Left kidney (tissue), 1 donor: ENCODE measurements at regions not wholly inside any gene's neighbourhood (a gene's known extent, or its start where the extent isn't known, plus 50 kb on each side); places are given as distances from the start of the nearest gene placed in this dataset.

ENCODE experiments used
- DNase-seq: peaks from one replicate; pipeline ENCODE4 v3.0.0-alpha.2; 2013

DNA sequence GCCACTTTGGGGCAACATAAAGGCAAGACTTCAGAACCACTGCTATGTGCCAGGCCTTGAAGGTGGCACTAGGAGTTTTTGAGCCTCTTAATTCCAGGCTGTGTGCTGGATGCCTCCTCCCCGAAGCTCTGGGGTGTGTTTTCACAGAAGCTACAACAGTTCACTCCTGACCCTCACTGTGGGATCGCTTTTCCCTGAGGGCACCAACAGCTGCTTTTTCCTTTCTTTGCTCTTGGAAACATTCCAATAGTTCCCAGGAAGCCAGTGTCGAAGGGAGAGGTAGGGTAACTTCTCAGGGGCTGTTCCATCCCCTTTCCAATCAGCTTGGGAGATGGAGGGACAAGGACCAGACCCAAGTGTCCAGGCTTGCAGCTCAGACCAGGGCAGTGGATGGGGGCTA is 153.4 kb downstream of the C1orf94 start:
- no peak for DNase-seq

DNA sequence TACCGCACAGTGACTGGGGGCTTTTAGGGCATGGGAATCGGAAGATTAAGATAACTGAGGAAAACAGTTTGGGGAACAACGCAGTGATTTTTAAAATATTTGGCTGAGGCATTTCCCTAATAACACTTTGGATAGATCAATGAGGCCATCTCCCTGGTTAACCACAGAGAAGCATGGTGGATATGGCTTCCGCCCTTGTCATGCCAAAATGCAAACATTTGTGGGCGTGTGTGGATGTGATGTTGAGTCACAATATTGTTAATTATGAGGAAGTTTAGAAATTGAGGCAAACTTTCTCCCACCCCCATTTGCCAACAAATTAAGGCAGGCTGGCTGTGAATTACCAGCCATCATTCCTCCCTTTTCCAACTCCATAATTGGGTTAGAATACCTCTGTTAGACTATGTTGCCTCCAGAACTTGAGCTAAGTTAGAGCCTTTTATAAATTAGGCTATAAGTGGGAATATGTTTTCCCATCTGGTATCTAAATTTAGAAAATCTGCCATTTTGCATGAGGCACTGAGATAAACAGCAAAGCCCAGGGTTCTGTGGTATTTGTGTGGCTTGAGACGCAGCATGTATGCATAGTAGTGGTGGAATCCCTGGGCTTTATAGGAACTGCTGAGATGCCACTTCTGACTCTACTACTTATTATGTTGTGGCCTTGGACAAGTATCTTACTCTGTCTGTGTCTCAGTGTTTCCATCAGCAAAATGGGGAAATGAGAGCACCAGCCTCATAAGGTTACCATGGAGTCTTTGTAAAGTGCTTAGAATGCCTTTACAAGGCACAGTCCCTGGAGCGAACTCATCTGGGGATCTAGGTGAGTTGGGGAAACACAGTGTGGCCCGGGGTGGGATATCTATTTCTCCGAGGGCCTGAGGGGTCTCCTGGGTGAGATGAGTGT is 154.6 kb downstream of the C1orf94 start:
- no peak for DNase-seq

DNA sequence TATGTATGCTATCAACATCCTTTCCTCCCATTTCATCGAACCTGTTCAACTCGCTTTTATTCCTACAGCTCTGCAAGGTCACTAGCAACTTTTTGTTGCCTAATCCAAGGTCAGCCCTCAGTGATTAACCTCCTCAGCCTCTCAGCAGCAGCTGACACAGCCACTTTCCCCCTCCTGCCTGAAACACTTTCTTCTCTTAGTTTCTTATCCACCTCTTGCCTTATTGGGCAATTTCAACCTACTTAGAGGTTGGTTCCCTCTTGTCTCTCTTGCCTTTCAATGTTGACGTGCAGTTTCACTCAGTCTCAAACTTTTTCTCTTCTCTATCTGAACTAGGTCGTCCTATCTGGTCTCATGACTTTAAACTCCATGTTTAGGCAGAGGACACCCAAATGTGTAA is 156.3 kb downstream of the C1orf94 start:
- no peak for DNase-seq

DNA sequence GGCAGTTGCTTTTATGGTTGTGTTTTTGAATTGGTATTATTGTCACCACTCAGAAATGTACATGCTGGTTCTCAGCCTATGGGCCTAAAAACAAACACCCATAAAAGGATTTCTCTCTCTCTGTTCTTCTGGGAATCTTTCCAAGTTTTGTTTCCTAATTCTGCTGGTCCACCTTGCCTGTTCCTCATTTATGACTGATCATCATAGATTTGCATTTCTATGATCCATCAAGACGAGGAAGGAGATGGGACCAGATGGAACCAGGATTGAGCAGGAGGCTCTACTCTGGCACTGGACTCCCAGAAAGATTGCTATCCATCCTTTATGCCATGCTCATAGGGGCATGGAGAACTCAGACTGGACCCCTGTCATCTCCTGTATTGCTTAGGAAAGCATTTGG is 162.2 kb downstream of the C1orf94 start:
- DNase-seq = no peak

DNA sequence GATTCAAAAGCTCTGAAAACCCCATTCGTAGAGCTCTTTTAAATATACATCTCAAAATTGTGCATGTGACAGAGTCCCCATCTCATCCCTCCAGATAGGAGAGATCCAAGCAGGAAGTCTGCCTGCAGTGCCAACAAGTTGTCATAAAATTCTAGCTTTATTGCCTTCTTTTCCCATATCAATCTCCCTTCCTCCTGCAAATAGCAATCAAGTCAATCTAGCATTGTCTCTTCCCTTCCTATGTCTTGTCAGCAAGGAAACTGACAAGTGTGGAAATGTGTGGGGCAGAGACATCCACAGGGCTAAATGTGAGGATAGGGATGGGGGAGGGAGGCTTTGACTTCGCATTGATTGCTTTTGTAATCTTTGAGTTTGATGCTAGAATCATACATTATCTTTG is 165.2 kb downstream of the C1orf94 start:
- DNase-seq = no peak

DNA sequence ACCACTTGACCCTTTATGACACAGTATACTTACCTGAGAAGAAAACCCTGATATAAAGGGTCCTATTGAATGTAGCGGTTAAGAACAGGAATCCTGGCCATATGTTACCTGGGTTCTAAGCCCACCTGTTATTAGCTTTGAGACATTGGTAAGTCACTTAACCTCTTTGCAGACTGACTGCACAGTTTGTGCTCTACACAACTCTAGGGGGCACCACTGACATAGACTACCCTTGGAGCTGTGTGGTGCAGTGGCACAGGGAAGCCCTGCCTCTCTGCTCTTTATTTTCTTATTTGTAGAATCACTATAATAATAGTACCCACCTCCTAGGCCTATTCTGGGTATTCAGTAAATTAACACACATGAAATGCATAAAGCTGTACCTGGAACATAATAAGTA is 165.6 kb downstream of the C1orf94 start:
- no peak for DNase-seq

DNA sequence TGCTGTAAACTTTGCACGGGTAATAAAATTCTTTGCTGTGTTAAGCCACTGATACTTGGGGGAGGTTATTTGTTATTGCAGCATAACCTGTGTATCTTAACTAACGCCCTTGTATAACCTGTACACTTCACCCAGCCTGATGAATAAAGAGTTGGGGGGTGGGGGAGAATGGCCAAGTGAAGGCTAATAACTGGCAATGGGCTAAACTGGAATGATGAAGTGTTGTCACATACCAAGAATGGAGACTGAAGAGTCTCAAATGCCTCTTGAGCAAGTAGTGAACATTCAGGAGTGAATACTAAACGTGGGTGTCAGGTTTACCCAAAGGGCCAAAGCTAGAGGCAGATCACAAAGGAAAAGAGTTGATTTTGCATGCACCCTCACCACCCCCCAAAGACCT is 169.4 kb downstream of the C1orf94 start:
- no peak for DNase-seq

DNA sequence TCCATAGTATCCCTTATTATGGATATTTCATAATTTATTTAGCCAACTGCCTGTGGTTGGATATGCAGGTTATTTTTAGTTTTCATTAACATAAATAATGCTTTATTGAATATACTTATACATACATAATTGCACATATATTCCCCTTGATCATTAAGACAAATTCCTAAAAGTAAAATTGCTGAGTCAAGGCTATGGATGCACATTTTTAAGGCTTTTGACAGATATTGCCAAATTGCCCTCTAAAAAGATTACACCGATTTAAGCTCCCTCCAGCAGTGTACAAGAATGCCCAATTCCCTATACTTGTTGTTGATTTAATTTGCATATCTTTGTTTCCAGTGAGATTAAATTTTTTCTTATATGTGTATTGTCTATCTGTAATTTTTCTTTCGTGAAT is 176.7 kb downstream of the C1orf94 start:
- no peak for DNase-seq

DNA sequence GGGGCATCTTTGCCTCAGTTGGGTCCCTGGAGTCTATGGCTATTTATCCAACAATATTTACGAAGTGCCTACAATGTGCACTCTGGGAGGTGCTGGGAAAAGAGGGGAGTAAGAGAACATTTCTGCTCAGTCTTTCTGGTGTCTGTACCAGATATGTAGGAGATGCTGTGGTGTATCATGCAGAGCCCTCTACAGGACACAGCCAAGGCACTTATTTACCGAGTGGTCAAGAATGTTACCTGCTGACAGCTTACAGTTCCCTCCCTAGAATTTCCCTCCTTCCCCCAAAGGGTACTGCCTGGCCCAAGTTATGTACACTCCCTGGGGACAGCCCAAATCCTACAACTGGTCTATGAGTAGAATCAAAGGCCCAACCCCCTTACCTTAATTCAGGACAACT is 177.7 kb downstream of the C1orf94 start:
- no peak for DNase-seq

DNA sequence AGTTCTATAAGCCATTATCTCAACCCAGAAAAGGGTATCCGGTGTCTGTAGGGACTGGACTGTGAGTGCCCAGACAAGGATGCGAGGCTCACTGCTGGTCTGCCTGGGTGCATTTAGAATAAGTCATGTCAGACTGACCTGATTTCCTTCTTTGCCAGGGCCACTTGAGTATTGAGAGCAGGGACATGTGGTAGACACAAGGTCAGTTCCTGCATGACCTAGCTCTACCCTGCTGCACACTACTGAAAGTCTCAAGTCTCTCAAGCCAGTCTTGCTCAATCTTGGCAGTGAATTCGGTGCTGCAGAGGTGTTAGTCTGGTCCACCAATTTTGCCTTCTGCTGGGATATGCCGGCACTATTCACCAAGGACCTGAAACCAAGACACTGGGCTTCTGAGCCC is 180.1 kb downstream of the C1orf94 start:
- DNase-seq = no peak

DNA sequence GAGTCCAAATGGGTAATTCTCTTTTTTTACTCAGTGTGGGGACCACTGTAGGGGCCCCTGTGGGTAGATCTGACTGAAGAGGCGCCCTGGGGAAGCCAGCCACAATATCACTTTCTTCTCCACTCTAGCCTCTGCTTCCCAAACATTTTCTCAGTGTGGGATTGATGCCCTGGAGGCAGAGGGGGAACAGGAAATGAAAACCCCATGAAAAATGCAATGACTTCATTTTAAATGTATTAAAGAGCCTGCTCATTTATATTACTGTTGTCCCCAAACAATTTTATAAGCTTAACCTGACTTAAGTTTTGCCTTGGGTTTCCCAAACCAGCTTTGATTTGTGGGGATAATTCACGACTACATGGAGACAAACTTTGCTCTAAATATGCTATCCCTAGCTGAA is 181.9 kb downstream of the C1orf94 start:
- no peak for DNase-seq

DNA sequence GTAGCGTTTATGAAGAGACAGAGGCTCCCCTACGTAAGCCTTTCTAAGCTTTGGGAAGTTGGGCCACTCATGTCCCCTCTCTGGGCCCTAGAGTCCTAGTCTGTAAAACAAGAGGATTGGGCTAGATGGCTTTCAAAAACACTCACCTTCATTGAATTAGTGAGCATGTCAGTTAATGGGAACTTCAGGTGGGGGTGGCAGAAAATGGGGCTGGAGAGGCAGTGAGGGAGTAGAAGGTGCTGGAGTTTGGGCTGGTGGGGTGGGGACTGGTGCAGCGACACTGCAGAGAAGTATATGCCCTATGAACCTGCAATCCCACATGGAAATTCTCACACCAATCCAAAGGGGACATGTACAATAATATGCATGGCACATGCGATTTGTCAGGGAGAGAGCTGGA is 182.7 kb downstream of the C1orf94 start:
- no peak for DNase-seq

DNA sequence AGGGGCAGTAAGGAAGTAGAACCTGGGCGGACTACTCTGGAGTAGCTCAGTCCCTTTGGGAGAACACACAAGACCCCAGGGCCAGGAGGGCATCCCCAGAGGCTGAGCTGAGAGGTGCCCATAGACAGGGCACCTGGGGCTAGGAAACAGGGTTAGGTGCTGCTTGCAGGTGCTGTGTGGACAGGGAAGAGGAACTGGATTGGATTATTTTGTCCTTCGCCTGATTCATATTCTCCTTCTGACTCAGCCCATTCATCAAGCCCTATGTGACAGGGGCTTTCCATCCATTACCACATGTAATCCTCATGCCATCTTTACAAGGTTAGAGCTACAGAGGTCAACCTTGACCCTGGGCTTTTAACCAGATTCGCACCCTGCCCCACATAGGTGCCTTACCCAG is 183.9 kb downstream of the C1orf94 start:
- no peak for DNase-seq

DNA sequence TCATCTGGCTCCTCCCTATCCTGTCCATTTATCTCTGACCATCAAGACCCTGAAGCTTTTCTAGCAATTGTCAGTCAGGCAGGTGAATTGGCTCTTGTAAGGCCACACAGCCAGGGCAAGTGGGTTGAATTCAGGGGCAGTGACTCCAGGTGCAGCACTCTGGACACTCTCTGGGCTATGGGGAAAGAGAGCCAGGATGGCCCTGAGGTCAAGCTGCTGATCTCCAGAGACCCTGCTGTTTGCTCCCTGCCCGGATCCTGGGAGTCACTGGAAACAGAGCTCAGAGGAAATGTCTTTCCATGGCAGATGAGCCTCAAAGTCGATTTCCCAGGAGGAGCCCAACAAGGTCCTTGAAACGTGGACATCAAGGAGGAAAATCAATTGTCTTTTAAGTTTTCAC is 184.4 kb downstream of the C1orf94 start:
- no peak for DNase-seq

DNA sequence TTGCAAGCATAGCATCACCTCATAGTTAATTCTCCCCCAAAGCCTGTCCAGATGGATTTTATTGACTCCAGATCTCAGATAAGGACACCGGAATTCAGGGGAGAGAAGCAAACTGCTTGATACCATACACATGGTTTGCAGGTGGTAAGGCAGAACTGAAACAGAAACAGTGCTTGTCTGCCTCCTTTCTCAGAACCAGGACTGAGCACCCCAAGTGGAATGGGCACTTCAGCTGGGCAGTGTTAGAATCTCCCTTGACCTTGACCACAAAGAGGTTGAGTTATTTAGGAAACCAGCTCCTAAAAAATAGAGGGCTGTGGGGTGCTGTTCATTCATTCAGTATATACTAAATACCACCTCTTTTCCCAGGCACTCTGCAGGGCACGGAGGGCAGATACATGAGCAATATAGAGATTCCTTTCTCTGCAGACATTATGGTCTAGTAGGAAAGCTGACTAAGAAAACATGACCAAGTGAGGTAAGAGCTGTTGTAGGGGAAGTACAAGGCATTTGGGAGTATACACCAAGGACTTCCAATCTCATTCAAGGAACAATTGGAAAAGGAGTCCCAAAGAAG is 185.2 kb downstream of the C1orf94 start:
- no peak for DNase-seq

DNA sequence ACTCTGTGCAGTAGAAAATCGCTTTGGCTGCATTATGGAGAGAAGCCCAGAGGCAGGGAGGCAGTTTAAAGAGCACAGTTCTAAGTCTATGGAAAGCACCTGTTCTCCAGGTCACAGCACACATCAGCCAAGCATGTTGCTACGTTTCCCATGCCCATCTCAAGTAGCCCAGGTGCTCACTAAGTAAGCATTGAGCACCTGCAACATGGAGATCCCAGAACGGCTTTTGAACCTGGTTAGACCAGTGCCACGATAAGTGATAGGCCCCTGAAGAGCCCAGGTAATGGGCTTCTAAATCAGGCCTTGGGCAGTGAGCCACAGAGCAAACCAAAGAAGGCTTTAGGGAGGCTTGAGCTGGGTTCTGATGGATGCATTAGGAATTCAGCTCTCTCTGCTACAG is 186.2 kb downstream of the C1orf94 start:
- DNase-seq = no peak

DNA sequence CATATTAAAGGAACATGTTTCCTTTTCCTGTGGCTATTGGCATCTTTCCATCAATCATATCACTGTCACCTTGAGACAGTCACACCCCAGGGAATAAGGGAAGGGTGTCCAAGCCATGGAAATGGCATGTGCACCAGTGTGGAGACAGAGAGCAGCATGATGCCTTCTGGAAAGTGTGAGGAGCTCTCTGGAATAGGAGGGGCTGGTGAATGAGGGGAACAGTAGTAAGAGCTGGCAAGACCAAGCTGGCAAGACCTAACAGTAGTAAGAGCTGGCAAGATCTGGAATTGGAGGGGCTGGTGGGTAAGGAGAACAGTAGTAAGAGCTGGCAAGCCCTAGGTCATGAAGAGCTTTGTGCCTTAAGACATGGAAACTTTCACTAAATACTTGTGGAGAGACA is 186.7 kb downstream of the C1orf94 start:
- no peak for DNase-seq

DNA sequence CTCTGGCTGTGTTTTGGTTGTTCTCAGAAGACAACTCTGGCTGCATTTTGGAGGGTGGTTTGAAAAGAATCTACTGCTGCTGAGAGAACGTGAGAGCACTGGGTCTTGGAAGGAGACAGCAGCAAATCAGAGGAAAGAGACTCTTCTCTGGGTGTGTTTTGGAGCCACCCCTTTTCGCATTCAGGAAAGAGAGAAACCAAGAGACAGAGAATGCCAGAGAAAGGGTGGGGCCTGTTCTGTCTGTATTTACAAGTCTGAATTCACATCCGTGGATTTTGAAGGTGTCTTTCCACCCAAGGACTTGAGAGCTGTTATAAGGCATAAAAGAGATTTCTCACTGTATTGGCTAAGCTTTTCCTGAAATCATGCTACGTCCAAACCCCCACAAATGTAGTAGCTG is 187.2 kb downstream of the C1orf94 start:
- DNase-seq = no peak

DNA sequence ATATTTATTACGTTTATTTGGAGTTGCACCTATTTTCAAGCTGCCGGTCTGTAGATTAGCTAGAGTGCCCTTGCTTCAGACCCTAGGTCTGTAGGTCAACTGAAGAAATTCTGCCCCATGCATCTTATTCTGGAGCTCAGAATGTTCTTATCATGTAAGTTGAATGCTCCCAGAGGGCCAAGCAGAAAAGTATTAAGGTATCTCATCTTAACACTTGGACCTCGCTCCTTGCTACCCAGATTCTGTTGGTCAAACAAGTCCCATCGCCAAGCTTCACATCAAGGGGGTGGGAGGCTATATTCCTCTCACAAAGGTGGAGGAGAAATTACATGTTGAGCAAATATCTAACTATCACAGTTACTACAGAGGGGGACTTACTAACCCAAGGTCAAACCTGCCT is 187.7 kb downstream of the C1orf94 start:
- DNase-seq = no peak

DNA sequence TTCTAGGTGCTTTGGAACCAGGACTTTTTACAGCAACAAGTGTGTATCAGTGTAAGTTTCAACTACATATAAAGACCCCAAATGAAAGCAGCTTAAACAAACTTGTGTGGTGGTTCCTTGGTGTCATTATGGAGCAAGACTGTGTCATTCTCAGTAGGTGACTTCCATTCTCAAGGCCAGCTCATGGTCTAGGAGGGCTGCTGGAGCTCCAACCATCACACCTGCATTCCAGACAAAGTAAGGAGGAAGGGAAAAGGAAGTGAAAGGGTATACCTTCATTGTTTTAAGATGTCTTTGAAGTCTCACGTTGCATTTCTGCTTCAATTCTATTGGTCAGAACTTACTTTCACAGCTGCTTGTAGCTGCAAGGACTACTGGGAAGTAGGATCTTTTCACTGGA is 188.6 kb downstream of the C1orf94 start:
- no peak for DNase-seq

DNA sequence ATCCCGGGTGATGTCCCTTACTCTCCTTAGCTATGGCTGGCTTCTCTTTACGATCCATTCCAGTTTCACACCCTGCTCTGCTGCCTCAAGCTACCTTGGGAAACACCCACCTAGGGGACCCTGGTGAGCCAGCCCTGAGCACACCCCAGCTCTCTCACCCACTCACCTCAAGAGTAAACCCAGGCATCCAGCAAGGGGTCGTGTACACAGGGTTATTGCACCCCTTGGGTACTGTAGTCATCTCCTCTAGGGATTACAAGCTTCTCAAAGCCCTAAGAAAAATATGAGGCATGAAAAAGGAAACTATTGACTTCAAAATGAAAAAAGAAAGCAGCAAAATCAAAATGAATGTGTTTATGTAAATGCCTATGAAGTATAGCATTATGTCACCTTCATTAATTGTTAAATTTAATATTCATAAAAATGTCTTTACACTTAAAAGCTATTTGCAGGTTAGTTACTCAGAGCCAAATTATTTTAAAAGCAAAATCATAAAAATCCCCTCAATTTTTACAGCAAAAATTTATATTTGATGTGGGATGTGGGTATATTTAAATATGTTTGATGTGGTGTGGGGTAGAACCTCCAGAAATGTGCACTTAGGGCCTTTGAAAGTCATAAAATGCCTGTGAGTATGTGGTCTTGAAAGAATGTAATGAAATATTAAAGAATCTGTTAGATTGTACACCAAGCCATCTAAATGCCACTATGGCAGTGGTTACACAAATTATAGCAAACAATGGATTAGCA is 190.3 kb downstream of the C1orf94 start:
- no peak for DNase-seq

DNA sequence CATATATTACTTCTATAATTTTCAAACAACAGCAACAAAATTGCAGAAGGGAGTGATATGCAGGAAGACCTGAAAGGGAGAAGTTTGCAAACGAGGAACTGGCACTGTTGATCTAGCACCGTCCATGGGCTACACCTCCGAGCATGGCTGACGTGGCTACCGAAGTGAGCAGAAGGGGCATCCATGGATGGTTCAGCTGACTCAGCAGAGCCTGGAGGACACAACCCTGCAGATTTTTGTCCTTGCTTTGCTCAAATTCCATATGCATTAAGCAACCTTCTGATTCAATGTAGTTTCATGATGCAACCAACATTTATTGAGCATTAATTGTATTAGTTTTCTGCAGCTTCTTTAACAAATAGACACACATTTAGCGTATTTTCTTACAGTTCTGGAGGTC is 191.2 kb downstream of the C1orf94 start:
- no peak for DNase-seq

DNA sequence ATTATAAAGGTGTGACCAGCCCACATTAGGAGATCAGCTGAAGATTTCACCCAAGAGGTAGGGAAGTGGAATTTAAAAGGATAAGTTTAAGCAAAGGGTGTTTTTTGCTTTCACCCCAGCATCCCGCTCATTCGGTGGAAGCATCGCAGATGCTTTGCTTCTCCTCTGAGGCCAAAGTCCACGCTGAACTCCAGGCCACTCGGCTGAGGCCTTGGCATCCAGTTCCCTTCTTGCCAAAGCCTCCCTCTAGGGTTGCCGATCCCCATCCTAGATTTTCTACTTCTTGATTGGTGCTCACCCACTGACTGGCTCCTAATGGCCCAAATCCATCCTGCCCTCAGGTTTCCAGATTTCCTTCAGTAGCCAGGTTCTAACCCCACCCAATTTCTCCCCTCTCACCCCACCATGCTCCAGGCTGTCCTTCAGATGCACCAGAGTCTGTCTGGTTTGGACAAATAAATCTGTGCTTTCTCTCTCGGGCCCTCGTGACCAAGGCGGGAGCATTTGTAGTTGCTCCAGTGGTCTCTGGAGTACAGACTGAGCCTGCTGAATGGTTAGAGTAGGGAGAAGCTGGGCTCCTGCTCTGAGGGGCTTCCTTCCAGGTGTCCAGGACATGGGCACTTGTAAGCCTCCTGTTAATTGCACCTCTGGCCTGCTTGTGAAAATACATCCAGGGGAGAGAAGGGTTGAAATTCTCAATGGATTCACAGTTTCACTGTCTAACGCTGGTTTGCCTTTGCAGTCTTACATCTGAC is 193.2 kb downstream of the C1orf94 start:
- DNase-seq = no peak
